ENCODE measurements at regions not wholly inside any gene's neighbourhood (a gene's known extent, or its start where the extent isn't known, plus 50 kb on each side); places are given as distances from the start of the nearest gene placed in this dataset.

DNA sequence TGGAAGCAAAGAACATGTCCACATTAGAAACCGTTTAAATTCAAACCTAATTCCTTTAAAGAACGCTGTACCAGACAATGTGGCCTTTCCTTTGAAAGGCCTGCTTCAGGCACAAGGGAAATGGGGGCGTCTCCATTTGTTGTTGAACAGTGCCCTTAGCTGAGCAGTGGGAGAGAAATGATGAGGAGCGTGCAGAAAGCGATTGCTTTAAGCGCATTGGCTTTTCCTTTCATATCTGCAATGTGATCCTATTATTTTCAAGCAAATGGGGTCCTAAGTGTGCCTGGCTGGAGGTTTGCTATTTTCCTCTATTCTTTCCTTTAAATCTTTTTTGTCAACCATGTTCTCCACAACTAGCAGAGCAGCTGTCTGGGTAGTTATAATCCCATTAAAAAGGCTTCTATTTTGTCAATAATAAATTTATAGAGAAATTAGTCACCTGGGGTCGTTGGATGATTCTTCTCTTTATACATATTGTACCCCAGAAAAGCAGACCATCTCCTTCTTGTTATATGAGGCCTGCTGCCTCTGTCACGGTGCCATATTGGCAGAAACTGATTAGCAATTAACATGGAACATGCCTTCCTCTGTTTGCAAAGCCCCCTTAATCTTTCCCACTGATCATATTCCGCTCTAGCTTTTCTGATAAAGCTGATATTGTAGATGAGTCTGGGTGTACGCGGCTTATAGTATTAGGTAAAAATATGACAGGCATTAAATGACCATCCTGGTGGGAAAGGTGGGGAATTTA lies 151.1 kb upstream of the JAG1 start:
- DNase-seq (ENCODE audit: low spot score), result no peak
- ATAC-seq (ENCODE audit: low FRiP score), result no peak
- TF ChIP-seq, protein P1, sequence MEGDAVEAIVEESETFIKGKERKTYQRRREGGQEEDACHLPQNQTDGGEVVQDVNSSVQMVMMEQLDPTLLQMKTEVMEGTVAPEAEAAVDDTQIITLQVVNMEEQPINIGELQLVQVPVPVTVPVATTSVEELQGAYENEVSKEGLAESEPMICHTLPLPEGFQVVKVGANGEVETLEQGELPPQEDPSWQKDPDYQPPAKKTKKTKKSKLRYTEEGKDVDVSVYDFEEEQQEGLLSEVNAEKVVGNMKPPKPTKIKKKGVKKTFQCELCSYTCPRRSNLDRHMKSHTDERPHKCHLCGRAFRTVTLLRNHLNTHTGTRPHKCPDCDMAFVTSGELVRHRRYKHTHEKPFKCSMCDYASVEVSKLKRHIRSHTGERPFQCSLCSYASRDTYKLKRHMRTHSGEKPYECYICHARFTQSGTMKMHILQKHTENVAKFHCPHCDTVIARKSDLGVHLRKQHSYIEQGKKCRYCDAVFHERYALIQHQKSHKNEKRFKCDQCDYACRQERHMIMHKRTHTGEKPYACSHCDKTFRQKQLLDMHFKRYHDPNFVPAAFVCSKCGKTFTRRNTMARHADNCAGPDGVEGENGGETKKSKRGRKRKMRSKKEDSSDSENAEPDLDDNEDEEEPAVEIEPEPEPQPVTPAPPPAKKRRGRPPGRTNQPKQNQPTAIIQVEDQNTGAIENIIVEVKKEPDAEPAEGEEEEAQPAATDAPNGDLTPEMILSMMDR (IDR thresholded peaks at IDR 0.05), result no peak

- ATAC-seq (ENCODE audit: low FRiP score) (no peak), DNase-seq (ENCODE audit: low spot score) (no peak)
- TF ChIP-seq, protein P1 (IDR thresholded peaks at IDR 0.05), result no peak
These were observed 152.3 kb upstream of the JAG1 start for GRCh38 chr20:10826111-10826510.

- TF ChIP-seq, protein P1 (IDR thresholded peaks at IDR 0.05), result no peak
- DNase-seq (ENCODE audit: low spot score) (no peak), ATAC-seq (ENCODE audit: low FRiP score) (no peak)
These were observed 154.4 kb upstream of the JAG1 start for GRCh38 chr20:10828180-10828579.

DNA sequence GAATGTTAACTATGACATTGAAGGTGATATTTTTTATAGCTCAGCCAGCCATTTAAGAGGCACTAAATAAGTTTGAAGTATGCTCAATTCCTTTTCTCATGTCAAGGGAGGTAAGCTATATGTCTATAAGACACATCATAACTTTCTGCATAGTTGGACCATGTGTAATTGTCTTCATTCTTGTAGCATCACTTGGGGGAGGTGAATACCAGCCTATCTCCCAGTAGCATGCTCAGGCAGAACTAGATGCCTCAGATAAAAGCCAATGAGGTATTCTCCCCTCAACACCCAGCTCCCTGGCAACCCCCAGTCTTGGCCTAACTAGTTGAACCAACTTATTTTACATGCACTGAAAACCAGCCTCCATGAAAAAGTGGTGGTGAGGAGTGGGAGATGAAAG lies 158.3 kb upstream of the JAG1 start:
- ATAC-seq (ENCODE audit: low FRiP score), result no peak
- TF ChIP-seq, protein P1 (IDR thresholded peaks at IDR 0.05), result no peak
- no peak for DNase-seq (ENCODE audit: low spot score)

GRCh38 chr20:10837901-10838300 lies 164.1 kb upstream of the JAG1 start:
- TF ChIP-seq, protein P1 (IDR thresholded peaks at IDR 0.05), result no peak

DNA sequence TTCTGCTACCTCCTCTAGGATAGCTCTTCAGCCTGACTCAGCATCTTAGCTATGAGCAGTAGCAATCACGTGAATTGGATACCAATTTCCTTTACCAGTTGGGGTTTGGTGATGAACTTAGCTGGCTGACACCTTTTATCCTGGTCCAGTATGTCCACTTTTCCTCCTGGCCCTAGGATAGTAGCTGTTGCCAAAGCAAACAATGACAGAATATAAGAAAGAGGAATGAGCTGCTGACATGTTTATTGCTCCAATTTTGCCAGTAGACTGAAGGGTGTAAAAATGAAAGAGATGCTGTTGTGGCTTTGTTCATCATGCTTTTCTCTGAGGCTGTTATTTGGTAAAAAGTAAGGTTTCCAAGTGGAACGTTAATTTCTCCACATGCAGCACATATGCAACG lies 168.3 kb upstream of the JAG1 start:
- TF ChIP-seq, protein P1 (IDR thresholded peaks at IDR 0.05), result no peak
- DNase-seq (ENCODE audit: low spot score), result no peak

More at GRCh38 chr20:10837901-10838300, 164.1 kb upstream of the JAG1 start:
- ATAC-seq (ENCODE audit: low FRiP score) (no peak), DNase-seq (ENCODE audit: low spot score) (no peak)

DNA sequence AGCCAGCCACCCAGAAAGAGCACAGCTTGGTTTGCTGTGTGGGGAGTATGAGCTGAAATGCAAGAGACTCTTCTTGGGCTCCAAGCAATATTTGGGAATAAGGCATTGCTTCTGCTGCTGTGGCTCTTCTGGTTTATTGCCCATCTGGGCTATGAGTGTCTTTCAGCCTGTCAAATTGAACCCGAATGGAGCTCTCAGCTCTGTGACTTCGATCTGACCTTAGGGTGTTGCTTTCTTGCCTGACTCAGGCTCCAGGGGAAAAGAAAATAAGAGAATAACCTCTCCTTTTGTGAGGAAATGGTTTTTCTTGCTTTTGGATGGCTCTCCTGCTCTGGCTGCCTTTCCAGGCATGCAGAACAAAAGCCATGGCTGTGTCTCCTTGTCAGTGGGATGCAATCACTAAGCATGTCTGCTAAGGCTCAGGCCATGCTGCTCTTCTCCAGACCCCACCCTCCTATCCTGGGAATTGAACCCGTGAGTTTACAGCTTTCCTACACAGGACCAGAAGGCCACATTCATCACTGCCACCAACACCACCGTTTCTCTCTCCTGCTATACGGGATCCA lies 169.4 kb upstream of the JAG1 start:
- DNase-seq (ENCODE audit: low spot score), result no peak
- peak; percentile 23 for ATAC-seq (ENCODE audit: low FRiP score)
- TF ChIP-seq, protein P1 (IDR thresholded peaks at IDR 0.05), result no peak

More for the DNA sequence above, 168.3 kb upstream of the JAG1 start:
- no peak for ATAC-seq (ENCODE audit: low FRiP score)

Measured in omental fat pad (tissue), 3 donors.